GM18868 (cell line): ENCODE measurements at regions not wholly inside any gene's neighbourhood (a gene's known extent, or its start where the extent isn't known, plus 50 kb on each side); places are given as distances from the start of the nearest gene placed in this dataset.

ENCODE experiments used
- ATAC-seq: cut with Tn5 transposase; IDR thresholded peaks from one replicate; pipeline ENCODE4 v1.9.1; 2021; ENCODE audit warnings: mild to moderate bottlenecking, moderate library complexity; ENCODE audit not compliant: unreplicated experiment

DNA sequence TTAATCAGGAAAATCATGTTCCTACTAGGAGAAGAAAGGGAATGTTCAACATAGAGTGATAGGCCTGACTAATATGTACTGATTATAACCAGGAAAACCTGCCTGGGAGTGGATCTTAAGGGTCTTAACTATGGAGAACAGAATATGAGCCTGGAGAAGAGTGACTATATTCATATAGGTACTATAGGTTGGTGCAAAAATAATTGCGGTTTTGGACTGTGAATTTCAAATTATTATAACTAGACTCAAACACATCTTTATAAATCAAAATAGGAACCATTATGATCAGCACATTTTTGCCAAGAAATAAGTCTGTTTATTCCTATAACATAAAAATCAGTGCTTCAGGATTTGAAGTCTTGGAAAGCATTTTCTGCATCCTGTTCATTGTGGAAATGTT is 189.8 kb upstream of the ADAMTS5 start:
- no peak for ATAC-seq

DNA sequence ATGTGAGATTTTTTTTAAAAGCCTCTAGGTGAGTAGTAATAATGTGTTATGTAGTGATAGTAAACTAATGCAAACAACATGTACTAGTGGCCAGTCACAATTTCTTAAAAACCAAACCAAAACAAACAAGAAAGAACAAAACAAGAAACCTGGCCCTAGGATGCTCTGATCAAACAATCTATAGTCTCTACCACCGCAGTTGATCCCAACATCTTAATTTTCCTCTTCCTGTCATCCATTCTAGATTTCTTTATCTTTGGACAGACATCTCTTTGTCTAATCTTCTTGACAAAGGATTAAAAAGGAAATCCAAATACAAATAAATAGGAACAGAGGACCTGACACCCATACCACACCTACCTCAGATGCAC is 188.2 kb upstream of the ADAMTS5 start:
- ATAC-seq: no peak

DNA sequence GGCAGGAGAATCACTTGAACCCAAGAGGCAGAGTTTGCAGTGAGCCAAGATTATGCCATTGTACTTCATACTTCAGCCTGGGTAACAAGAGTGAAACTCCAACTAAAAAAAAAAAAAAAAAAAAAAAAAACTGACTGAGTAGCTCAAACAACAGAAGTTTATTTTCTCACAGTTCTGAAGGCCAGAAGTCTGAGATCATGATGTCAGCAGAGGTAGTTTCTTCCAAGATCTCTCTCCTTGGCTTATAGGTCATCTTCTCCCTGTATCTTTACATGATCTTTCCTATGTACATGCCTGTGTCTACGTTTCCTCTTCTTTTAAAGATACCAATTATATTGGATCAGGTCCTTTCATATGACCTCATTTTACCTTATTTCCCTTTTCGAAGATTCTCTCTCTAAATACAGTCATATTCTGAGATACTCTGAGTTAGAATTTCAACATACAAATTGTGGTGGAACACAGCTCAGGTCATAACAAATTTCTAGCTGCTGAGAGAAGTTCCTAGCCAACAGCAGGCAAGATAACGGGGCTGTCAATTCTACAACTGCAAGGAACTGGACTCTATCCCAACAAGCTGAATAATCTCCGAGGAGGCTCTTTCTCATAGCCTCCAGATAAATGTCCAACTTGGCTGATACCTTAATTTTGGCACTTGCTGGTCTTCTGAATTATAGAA is 187.7 kb upstream of the ADAMTS5 start:
- no peak for ATAC-seq

DNA sequence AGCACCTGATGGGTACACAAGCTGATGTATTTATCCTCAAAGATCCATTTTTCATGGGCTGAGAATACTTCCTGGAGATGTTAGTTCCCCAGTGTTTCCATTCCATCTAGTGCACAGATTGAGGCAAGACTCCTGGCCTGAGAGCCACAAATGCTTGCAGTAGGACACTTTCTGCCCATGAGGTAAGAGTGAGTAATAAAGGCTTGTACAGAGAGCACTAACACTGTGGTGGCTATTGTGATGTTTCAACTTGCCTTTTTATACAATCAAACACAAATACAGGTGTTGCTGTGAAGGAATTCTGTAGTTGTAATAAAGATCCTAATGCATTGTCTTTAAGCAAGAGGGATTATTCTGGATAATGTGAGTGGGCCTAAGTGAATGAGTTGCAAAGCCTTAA is 186.1 kb upstream of the ADAMTS5 start:
- ATAC-seq: no peak

DNA sequence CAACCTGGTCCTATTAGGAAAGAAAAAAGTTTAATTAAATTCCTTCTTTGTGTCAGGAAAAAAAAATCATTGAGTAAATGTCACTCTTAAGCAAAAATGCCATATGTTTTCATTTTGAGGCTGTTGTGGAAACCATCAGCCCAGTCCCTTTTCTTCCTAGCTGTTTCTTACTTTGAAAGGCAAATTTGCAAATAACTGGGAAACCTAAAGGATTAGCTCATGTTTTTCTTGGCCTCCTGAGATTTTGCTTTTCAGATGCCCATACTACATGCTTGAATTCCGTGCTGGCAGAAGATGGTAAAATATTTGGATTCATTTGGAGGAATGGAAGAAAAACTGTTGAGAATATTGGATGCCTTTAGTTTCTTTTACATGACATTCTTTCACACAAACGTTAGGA is 182.1 kb upstream of the ADAMTS5 start:
- no peak for ATAC-seq

DNA sequence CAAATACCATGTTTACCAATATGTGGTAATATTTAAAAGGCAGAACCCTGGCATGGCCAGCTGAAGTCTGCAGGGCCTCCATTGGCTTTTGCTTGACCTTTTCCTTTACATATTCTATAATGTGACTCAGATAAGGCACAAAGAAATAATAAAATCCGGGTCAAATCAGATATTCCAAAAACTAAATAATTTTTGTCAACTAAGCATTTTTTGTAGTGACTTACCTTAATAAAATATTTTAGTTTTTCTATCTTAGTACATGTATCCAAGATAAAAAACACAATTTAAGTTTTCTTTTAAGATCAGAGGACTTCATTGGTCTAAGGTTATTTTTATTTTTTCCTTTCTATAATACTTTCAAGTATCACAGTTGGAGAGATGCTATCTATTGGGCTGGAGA is 179.4 kb upstream of the ADAMTS5 start:
- ATAC-seq: no peak

DNA sequence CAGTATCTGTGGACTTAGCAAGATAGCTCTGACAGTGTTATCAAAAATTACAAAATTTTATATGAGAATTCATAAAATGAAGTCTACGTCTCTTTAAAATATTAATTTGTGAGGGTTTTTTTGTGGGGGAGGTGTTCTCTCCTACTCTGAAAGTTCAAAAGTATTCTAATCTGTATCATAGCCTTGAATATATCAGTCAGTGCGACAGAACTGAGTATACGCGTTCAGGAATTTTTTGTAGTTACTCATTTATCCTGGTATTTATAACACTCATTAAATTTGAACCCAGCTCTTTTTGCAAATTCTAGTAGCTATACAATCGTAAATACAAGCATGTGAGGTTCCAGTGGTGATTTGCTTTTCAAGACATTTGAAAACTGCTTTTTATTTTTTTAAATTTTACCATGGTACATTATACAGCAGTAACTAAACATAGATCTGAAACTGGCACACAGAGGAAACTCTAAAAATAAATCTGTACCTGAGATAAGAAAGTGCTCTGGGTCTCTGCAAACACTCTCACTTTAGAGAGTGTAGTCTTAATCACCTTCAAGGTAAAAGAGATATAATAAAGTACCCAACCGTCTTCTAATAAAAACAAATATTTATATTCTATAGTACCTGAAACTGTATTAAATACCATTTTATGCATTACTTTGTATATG is 178.4 kb upstream of the ADAMTS5 start:
- no peak for ATAC-seq

DNA sequence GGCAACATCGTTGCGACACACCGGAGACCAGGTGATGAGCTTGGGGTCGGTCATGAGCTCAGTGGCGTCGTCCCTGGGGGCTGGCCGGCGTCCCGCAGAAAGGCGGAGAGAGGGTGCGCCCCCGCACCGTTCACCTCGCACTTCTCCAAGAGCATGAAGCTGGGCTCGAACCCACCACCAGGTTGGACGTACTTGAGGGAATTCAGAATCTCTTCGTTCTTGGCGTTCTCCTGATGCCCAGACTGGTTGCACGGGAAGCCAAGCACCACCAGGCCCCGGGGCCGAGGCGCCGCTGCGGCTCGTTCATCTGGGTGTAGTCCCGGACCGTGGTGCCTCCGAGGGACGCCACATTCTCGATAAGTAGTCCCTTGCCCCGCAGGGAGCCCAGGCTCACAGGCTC is 176.6 kb upstream of the ADAMTS5 start:
- no peak for ATAC-seq

DNA sequence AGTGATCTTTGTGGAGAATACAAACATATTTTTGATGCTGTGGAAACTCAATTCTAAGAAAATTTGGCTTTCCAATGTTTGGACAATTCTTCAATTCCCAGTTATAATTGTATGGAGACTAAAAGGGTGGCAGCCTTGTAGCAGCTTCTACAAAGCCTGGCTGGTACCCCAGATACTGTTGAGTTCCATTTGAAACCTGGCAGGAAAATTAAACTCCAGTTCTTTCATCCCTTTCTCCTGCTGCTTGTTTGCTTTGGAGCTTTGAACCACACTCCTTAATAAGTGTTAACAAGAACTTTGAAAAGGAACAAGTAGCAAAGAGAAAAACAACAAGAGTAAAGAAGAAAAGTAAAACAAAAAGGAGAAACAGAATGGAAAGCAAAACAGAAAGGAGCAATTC is 172.6 kb upstream of the ADAMTS5 start:
- ATAC-seq: no peak

DNA sequence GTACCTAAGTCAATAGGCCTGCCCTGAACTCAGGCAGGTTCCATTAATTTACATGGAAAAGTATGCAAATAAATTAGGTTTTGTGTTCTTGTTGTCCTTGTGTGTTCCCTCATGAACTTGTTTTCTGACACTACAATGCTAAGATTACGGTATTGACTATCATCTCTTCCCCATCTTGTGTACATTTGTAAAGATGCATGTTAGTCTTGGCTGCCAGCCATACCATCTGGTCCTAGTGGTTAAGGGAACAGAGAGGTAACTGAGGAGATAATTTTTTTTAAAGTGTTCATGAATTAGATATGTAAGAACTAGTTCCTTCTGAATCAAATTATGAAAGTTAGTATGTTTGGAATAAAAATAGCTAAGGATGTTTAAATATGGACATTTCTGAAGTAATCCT is 167.6 kb upstream of the ADAMTS5 start:
- no peak for ATAC-seq

DNA sequence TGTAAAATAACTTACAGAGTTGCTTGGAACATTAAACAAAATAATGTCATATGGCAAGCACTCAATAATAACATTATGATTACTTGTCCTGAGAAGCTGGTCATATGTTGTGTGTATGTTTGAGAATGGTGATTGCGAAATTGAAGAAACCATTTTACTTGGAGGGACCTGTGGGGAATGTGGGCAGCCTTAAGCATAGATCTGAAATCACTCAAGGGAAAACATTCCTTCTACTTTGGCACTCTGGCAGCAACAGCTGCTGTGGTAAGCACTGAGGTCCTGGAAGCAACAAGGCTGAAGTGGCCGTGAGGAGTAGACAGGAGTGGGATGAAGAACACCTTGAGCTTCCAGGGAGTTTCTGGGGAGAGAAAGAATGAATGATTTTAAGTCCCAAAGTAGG is 165.4 kb upstream of the ADAMTS5 start:
- no peak for ATAC-seq

DNA sequence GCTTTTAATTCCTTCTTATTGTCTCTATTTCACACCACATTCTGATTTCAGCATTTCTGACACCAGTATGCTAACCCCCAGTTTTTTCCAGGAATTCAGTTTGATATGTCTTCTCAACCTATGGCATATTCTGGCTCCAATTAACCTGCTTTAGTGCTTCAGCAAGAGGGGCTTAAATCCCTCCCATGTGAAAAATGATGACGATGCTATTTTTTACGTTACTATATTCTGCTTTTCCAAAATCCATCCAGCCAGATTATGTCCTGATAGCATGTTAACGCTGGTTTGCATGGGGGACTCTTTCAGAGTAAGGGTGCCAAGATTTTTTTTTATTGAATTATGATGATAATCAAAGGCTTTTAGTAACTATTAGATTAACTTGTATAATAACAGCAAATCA is 163.3 kb upstream of the ADAMTS5 start:
- no peak for ATAC-seq

DNA sequence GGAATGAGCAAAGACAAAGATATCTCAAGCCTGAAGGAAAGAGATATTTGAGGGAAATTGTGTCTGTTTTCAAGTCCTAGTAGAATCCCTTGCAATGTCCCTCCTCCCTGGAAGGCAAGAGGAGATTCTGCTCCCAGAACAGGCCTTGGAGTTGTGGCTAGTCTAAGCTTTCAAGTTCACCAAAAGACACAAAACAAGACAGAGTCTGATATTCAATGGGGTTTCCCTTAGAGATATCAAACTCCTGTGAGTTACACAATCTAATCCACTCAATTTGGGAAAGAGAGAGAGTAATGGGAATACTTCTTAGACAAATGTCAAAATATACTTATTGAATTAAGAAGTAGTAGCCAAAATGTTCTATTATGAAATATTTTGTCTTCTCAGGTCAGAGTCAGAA is 162.8 kb upstream of the ADAMTS5 start:
- ATAC-seq: no peak

DNA sequence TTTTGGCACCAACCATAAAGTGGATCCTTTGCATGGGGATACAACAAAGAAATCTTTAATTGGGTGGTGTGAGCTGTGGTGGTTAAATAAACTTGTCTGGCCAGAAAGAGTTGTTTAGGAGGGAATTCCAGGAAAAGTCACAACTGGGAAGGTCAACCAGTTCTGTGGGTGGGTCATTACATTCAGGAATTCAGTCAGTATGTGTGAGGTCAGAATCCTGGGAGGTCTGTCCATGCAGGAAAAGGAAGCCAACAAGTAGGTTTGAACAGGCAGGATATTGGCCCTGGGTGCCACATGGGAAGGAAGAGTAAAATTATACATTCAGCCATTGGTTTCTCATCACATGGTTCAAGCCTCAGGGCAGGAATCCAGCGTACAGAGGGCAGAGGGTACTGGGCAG is 162.3 kb upstream of the ADAMTS5 start:
- no peak for ATAC-seq

DNA sequence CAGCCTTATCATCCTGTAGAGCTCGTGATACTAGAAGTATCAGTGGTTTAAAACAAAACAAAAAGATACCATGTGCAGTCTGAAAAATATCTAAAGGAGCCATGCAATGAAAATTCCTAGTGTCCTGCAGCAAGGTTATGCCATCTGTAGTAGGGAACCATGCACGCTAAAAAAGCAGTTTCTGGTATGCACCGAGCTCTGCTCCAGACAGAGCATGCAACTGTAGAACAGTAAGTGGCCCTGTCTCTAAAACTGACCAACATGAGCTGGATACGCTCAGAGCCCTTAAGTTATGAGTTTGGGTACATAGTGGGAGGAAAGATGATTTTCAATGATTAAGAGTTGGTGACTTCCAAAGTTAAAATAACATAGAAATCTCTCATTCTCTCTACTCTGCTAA is 159.3 kb upstream of the ADAMTS5 start:
- ATAC-seq: no peak

DNA sequence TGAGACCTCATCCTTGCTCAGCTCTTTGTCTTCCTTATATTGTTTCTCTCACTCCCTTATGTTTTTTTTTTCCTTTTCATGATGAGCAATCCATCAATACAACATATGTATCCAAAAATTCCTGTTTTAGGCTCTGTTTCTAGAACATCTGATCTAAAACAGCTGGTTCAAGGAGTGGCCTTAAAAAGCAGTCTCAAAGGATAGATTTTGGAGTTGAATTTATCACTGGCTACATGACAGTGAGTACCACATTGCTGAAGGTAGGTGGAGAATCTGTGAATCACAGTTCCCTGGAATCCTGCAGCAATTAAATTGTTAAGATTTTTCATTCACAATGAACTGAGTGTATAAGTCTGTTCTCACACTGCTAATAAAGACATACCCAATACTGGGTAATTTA is 155.8 kb upstream of the ADAMTS5 start:
- no peak for ATAC-seq

DNA sequence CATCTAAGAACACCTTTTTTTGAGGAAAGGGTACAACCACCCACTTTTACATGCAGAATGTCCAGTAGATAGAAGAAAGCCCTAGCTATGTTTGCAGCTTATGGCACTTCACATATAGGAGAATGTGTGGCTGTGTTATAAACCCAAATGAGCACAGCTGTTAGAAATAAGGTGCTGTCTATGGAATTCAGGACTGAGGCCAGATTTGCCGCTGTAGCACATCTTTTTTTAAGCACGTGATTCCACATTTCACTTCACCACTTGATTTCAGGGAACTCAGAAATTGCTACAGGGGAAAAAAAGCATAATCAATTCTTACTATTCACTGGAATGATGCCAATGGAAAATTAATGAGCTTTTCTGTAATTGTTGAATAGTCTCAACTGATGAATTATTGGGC is 147.2 kb upstream of the ADAMTS5 start:
- ATAC-seq: no peak

DNA sequence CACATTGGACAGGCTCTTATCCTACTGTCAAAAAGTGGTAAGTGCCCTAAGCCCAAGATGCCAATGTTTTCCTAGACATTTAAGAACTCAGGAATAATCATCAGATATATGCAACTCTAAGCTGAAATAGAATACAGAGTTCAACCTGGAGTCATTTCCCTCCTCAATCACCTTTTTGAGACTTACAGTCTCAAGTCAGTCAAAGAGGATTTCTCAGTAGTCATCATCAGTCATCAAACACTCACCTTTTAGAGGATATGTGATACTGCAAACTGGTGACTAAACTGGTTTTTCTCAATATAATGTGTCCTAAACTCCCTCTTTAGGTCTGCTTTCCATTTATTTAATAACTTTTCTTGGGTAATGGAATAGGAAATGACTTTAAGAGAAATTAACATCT is 145.3 kb upstream of the ADAMTS5 start:
- no peak for ATAC-seq

DNA sequence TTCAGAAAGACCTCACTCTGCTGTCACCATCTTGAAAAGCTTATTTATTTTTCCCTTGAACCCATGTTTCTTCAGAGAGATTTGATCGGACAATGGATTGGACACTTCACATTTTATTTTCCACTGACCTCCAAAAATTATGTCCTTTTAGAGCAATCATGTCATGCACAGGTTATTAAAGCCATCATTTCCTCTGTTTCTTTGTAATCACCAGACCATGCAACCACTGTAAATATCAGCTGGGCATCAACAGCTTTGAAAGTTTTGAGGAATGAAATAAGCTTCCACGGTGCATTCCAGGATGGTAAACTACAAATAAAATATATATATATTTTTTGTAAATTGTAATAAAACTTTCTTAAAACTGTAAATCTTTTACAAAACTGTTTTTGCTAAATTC is 144.1 kb upstream of the ADAMTS5 start:
- ATAC-seq: no peak

DNA sequence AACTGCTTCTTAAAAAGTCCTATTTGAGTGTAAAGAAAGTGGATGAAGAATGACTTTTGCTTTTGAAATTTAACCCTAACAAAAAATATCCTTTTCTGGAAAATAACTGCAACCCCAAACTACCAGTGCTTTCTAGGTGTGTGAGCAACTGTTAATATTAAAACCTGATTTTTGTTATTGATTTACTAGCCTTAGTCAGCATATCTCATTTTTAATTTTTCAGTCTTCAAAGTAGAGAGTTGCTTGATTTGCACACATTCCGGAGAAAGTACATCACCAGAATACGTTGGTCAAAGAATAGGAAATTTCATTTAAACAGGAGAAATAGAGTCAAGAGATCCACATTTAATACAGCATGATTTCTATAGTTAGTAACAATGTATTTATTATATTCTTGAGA is 141.8 kb upstream of the ADAMTS5 start:
- no peak for ATAC-seq

DNA sequence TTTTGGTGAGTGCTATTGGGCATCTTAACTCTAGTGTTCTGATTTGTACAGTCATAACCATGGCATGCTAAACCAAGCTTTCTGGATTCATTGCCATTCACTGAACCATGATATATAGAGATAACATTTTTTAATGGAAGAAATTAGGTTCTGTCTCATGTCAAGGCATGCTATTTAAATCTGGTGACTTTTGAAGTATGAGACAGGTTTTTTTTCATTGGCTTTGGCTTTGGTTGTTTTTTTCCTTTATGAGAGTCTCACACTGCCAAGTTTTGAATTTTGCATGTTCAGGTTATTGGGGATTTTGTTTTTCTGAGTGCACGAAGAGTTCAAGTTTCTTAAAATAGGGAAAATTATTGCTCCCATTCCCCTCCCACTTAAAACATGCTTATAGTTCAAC is 141.3 kb upstream of the ADAMTS5 start:
- ATAC-seq: no peak

DNA sequence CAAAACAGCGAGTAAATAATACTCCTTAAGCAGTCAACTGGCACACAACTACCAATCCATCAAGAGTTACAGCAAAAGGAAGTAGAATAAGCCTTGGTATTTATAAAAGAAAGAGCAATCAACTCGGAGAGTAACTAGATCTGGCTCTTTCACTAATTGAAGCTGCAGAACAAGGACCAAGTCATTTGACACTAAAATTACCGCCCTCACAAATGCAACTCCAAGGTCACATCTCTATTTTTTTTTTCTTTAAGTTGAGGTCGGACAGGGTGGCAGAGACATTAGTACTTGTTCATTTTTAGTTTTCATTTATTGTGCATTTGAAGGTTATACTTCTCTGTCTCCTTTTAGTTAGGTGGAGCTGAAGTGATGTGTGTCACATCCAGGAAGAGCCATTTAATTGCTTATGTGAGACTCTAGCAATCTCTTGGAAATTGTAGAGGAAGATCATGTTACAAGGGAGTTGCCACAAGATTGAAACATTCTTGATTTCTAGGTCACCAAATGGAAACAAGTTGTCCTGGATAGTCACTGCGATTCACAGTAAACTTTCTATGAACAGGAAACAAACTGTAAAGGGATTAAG is 138.1 kb upstream of the ADAMTS5 start:
- no peak for ATAC-seq

DNA sequence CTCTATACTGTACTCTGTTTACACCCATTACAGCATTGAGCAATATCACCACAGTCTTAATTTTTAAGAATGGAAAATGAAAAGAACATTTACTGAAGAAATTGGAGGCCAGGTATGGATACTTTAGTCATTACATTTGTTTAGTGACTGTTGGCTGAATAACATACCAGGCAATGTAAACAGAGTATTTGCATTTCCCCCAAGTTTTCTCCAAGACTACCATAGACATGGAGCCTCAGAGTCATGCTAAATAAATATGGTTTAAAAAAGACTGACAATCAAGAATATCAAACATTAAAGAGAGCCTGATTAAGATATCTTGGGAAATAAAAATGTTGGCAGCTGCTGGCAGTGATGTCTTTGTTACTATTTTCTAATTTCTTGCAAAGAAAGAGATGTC is 136.9 kb upstream of the ADAMTS5 start:
- no peak for ATAC-seq
